WERI-Rb-1 (cell line): ENCODE measurements at regions not wholly inside any gene's neighbourhood (a gene's known extent, or its start where the extent isn't known, plus 50 kb on each side); places are given as distances from the start of the nearest gene placed in this dataset.

Experiments used
- DNase-seq: peaks from one replicate; pipeline ENCODE4 v3.0.0-alpha.2; 2020
- H3K27ac ChIP-seq: fragments of 250-450 bp; sonication (Bioruptor Pico); 2 replicates; pipeline ENCODE4 v1.5.1; 2020; ENCODE audit warnings: mild to moderate bottlenecking, moderate library complexity
- H3K27me3 ChIP-seq: fragments of 250-450 bp; sonication (Bioruptor Pico); 2 replicates; pipeline ENCODE4 v1.5.1; 2021; ENCODE audit warnings: mild to moderate bottlenecking, low read depth, moderate library complexity; ENCODE audit not compliant: insufficient read depth, severe bottlenecking
- H3K36me3 ChIP-seq: fragments of 250-450 bp; sonication (Bioruptor Pico); 2 replicates; pipeline ENCODE4 v1.5.1; 2020; ENCODE audit warnings: mild to moderate bottlenecking, moderate library complexity
- H3K4me3 ChIP-seq: 2 replicates; pipeline ENCODE4 v1.5.1; 2011; ENCODE audit warnings: low read depth, mild to moderate bottlenecking, control low read depth, low read length
- H3K9me3 ChIP-seq: fragments of 250-450 bp; sonication (Bioruptor Pico); 2 replicates; pipeline ENCODE4 v1.5.1; 2021; ENCODE audit warnings: mild to moderate bottlenecking, moderate library complexity; ENCODE audit not compliant: severe bottlenecking
- CTCF ChIP-seq: IDR thresholded peaks from 2 replicates; pipeline ENCODE4 v1.5.1; 2011; ENCODE audit warnings: low read depth, mild to moderate bottlenecking, control low read depth, inconsistent platforms, low read length

GRCh38 chr11:23729088-23729487 is 767.8 kb upstream of the LUZP2 start:
- Histone ChIP-seq H3K36me3 (no peaks in the 10 kb centered on the region), H3K9me3 (no peaks in the 10 kb centered on the region), H3K27me3 (no peaks in the 10 kb centered on the region), H3K4me3 (no peak overlapping the region), H3K27ac (no peak overlapping the region)
- no peak for TF ChIP-seq CTCF
- no peak for DNase-seq

- no peaks in the 10 kb centered on the region for H3K9me3 ChIP-seq
- no peaks in the 10 kb centered on the region for H3K27me3 ChIP-seq
- H3K27ac ChIP-seq: no peak overlapping the region
- H3K4me3 ChIP-seq: no peak overlapping the region
- DNase-seq: no peak
- H3K36me3 ChIP-seq: no peaks in the 10 kb centered on the region
- no peak for TF ChIP-seq CTCF
Observed at GRCh38 chr11:23730307-23730998, 766.4 kb upstream of the LUZP2 start.

GRCh38 chr11:23732026-23732425 is 764.8 kb upstream of the LUZP2 start:
- Histone ChIP-seq H3K36me3 (no peaks in the 10 kb centered on the region), H3K27ac (no peak overlapping the region)
- DNase-seq: no peak

GRCh38 chr11:23746896-23747295 is 750.0 kb upstream of the LUZP2 start:
- DNase-seq: no peak
- TF ChIP-seq CTCF: no peak
- no peaks in the 10 kb centered on the region for H3K9me3 ChIP-seq
- no peak overlapping the region for H3K4me3 ChIP-seq
- H3K27me3 ChIP-seq: no peaks in the 10 kb centered on the region
- no peak overlapping the region for H3K27ac ChIP-seq
- no peaks in the 10 kb centered on the region for H3K36me3 ChIP-seq

More at GRCh38 chr11:23732026-23732425, 764.8 kb upstream of the LUZP2 start:
- no peak for TF ChIP-seq CTCF
- Histone ChIP-seq H3K27me3 (no peaks in the 10 kb centered on the region), H3K9me3 (no peaks in the 10 kb centered on the region), H3K4me3 (no peak overlapping the region)

- DNase-seq: no peak
- TF ChIP-seq CTCF: no peak
- no peaks in the 10 kb centered on the region for H3K9me3 ChIP-seq
- H3K4me3 ChIP-seq: no peak overlapping the region
- no peaks in the 10 kb centered on the region for H3K27me3 ChIP-seq
- H3K36me3 ChIP-seq: no peaks in the 10 kb centered on the region
- no peak overlapping the region for H3K27ac ChIP-seq
Observed at GRCh38 chr11:23749762-23750430, 747.0 kb upstream of the LUZP2 start.

- TF ChIP-seq CTCF: no peak
- Histone ChIP-seq H3K27me3 (no peaks in the 10 kb centered on the region), H3K36me3 (no peaks in the 10 kb centered on the region), H3K27ac (no peak overlapping the region), H3K9me3 (no peaks in the 10 kb centered on the region), H3K4me3 (no peak overlapping the region)
- DNase-seq: no peak
Observed at GRCh38 chr11:23751280-23751679, 745.6 kb upstream of the LUZP2 start.
